HPDE6-E6E7 (cell line): ENCODE measurements at regions not wholly inside any gene's neighbourhood (a gene's known extent, or its start where the extent isn't known, plus 50 kb on each side); places are given as distances from the start of the nearest gene placed in this dataset.
A peak's percentile ranks its signal among the peaks of the same experiment; 100 is the strongest.

Source experiments
- DNase-seq: peaks from one replicate; pipeline ENCODE4 v3.0.0; 2011; ENCODE audit warnings: missing footprints; ENCODE audit errors: extremely low spot score

- no peak for DNase-seq
Observed at GRCh38 chr11:11756718-11757117, 85.1 kb upstream of the USP47 start.

GRCh38 chr11:11755871-11756270 is 85.9 kb upstream of the USP47 start:
- no peak for DNase-seq

GRCh38 chr11:11752679-11753078 is 89.1 kb upstream of the USP47 start:
- DNase-seq, result no peak

GRCh38 chr11:11750017-11750878 is 91.5 kb upstream of the USP47 start:
- no peak for DNase-seq

- no peak for DNase-seq
Observed at GRCh38 chr11:11748706-11749365, 92.9 kb upstream of the USP47 start.

- no peak for DNase-seq
Observed at GRCh38 chr11:11747570-11747969, 94.2 kb upstream of the USP47 start.

- no peak for DNase-seq
Observed at GRCh38 chr11:11746449-11746848, 95.3 kb upstream of the USP47 start.

- DNase-seq, result no peak
Observed at GRCh38 chr11:11743216-11743615, 98.6 kb upstream of the USP47 start.

GRCh38 chr11:11742486-11742885 is 99.3 kb upstream of the USP47 start:
- DNase-seq, result no peak

- DNase-seq, result no peak
Observed at GRCh38 chr11:11740836-11741235, 100.9 kb upstream of the USP47 start.

- DNase-seq, result no peak
Observed at GRCh38 chr11:11740073-11740702, 101.6 kb upstream of the USP47 start.

GRCh38 chr11:11738370-11738769 is 103.4 kb upstream of the USP47 start:
- no peak for DNase-seq

GRCh38 chr11:11735586-11735985 is 106.2 kb upstream of the USP47 start:
- no peak for DNase-seq

GRCh38 chr11:11733246-11733747 is 108.5 kb upstream of the USP47 start:
- DNase-seq, result no peak

- no peak for DNase-seq
Observed at GRCh38 chr11:11732116-11732515, 109.7 kb upstream of the USP47 start.

GRCh38 chr11:11731311-11732083 is 109.7 kb upstream of the GALNT18 start:
- DNase-seq, result peak; percentile 76

GRCh38 chr11:11728386-11728785 is 106.6 kb upstream of the GALNT18 start:
- DNase-seq, result no peak

- DNase-seq, result no peak
Observed at GRCh38 chr11:11725438-11725837, 103.6 kb upstream of the GALNT18 start.

- DNase-seq, result no peak
Observed at GRCh38 chr11:11724994-11725393, 103.2 kb upstream of the GALNT18 start.

- no peak for DNase-seq
Observed at GRCh38 chr11:11722861-11723260, 101.1 kb upstream of the GALNT18 start.

GRCh38 chr11:11722246-11722645 is 100.4 kb upstream of the GALNT18 start:
- DNase-seq, result no peak

GRCh38 chr11:11718511-11718910 is 96.7 kb upstream of the GALNT18 start:
- DNase-seq, result no peak
